Stimulated activated CD4-positive, alpha-beta T cell treated with anti-CD3 and anti-CD28 coated beads, Interleukin-15, amount 100 ng/mL, for 24 hours (primary cell): ENCODE measurements at regions not wholly inside any gene's neighbourhood (a gene's known extent, or its start where the extent isn't known, plus 50 kb on each side); places are given as distances from the start of the nearest gene placed in this dataset.
"Not testable (repeated sequence)": the region's sequence is repeated elsewhere in the genome, so short reads cannot be mapped to it uniquely, and the experiment has no call there.

ENCODE experiments used
- DNase-seq: peaks from one replicate; pipeline ENCODE4 v3.0.0-alpha.2; 2020

GRCh38 chr11:23377909-23378308, 517.6 kb upstream of the CCDC179 start:
- DNase-seq = no peak

GRCh38 chr11:23391031-23391430, 530.8 kb upstream of the CCDC179 start:
- no peak for DNase-seq

- DNase-seq = no peak
These were observed 537.8 kb upstream of the CCDC179 start for GRCh38 chr11:23398052-23398451.

GRCh38 chr11:23399995-23400394, 539.7 kb upstream of the CCDC179 start:
- DNase-seq = no peak

- DNase-seq = no peak
These were observed 543.2 kb upstream of the CCDC179 start for GRCh38 chr11:23403210-23404185.

- DNase-seq = no peak
These were observed 544.2 kb upstream of the CCDC179 start for GRCh38 chr11:23404225-23405160.

- DNase-seq = no peak
These were observed 545.2 kb upstream of the CCDC179 start for GRCh38 chr11:23405350-23405937.

- no peak for DNase-seq
These were observed 546.0 kb upstream of the CCDC179 start for GRCh38 chr11:23406131-23406819.

GRCh38 chr11:23413057-23413456, 552.8 kb upstream of the CCDC179 start:
- no peak for DNase-seq

- no peak for DNase-seq
These were observed 562.8 kb upstream of the CCDC179 start for GRCh38 chr11:23423104-23423503.

GRCh38 chr11:23423656-23424055, 563.4 kb upstream of the CCDC179 start:
- DNase-seq = no peak

- DNase-seq = no peak
These were observed 565.1 kb upstream of the CCDC179 start for GRCh38 chr11:23425381-23425780.

- no peak for DNase-seq
These were observed 569.3 kb upstream of the CCDC179 start for GRCh38 chr11:23429569-23429968.

GRCh38 chr11:23453522-23453921, 593.2 kb upstream of the CCDC179 start:
- no peak for DNase-seq

GRCh38 chr11:23455321-23455891, 595.1 kb upstream of the CCDC179 start:
- DNase-seq = no peak

- no peak for DNase-seq
These were observed 597.4 kb upstream of the CCDC179 start for GRCh38 chr11:23457641-23458040.

- DNase-seq = no peak
These were observed 611.6 kb upstream of the CCDC179 start for GRCh38 chr11:23471878-23472277.

- DNase-seq = no peak
These were observed 613.5 kb upstream of the CCDC179 start for GRCh38 chr11:23473782-23474181.

- DNase-seq = no peak
These were observed 620.5 kb upstream of the CCDC179 start for GRCh38 chr11:23480736-23481135.

GRCh38 chr11:23484146-23484545, 623.9 kb upstream of the CCDC179 start:
- not testable (repeated sequence) for DNase-seq

- DNase-seq = not testable (repeated sequence)
These were observed 624.3 kb upstream of the CCDC179 start for GRCh38 chr11:23484618-23485017.
